GM21526 (cell line): ENCODE measurements at regions not wholly inside any gene's neighbourhood (a gene's known extent, or its start where the extent isn't known, plus 50 kb on each side); places are given as distances from the start of the nearest gene placed in this dataset.
A peak's percentile ranks its signal among the peaks of the same experiment; 100 is the strongest.

Experiments used
- ATAC-seq: cut with Tn5 transposase; IDR thresholded peaks from one replicate; pipeline ENCODE4 v1.9.1; 2021; ENCODE audit warnings: moderate library complexity; ENCODE audit not compliant: unreplicated experiment, low FRiP score

GRCh38 chr4:115973768-115974167 lies 860.3 kb upstream of the NDST4 start:
- ATAC-seq, result no peak

- no peak for ATAC-seq
Measured at GRCh38 chr4:115972967-115973366, 859.5 kb upstream of the NDST4 start.

DNA sequence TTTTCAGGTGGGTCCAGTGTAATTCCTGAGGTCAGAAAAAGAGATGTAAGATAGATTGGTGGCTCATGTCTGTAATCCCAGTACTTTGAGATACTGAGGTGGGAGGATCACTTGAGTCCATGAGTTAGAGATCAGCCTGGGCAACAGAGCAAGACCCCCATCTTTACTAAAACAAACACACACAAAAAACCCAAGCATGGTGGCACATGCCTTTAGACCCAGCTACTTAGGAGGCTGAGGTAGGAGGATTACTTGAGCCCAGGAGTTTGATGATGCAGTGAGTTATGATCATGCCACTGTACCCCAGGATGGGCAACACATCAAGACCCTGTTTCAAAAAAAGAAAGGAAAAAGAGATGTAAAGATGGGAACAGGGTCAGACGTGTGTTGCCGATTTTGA lies 857.4 kb upstream of the NDST4 start:
- no peak for ATAC-seq

- ATAC-seq, result no peak
Measured at GRCh38 chr4:115969756-115970155, 856.3 kb upstream of the NDST4 start.

DNA sequence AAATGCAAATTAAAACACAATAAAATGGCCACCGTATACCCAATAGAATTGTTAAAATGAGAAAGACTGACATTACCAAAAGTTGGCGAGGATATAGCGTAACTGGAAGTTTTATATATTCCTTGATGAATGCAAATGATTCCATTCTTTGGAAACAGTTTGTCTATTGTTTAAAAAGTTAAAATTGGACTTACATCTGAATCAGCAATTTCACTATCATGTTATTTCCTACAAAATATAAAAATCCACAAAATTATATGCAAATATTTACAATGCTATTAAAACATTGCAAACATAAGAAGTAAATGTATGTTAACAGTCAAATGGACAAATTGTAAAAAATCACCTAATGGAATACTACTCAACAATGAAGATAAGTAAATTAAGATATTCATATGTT lies 852.2 kb upstream of the NDST4 start:
- ATAC-seq, result no peak

DNA sequence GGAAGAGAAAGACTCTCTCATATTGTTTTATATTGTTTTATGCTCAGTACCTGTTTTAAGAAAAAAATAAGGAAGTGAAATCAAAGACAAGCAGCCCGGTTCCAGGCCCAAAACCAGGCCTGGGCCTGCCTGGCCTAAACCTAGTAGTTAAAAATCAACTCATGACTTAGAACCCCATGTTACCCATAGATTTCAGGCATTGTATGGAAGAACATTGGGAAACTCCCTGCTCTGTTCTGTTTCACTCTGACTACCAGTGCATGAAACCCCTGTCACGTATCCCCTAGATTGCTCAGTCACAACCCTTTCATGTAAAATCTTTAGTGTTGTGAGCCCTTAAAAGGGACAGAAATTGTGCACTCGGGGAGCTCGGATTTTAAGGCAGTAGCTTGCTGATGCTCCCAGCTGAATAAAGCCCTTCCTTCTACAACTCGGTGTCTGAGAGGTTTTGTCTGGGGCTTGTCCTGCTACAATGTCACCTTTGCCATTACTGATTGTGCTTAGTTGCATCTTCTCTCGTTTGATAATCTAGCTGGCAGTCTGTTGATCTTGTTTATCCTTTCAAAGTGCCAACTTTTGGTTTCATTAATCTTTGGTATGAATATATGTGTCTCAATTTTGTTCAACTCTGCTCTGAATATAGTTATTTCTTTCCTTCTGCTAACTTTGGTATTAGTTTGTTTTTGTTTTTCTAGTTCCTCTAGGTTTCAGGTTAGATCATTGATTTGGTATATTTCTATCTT lies 842.8 kb upstream of the NDST4 start:
- peak; percentile 46 for ATAC-seq

DNA sequence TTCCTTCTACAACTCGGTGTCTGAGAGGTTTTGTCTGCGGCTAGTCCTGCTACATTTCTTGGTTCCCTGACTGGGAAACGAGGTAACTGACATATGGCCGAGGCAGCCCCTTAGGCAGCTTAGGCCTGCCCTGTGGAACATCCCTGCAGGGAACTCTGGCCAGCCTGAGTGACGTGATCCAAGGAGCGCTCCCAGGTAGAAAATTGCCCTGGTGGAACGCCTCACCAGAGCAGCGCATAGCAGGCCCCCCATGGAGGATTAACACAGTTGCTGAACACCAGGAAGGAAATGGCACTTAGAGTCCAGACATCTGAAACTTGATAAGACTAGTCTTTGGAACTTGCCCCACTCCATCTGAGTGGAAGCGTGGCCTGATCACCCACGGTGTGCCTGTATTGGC lies 837.4 kb upstream of the NDST4 start:
- no peak for ATAC-seq

DNA sequence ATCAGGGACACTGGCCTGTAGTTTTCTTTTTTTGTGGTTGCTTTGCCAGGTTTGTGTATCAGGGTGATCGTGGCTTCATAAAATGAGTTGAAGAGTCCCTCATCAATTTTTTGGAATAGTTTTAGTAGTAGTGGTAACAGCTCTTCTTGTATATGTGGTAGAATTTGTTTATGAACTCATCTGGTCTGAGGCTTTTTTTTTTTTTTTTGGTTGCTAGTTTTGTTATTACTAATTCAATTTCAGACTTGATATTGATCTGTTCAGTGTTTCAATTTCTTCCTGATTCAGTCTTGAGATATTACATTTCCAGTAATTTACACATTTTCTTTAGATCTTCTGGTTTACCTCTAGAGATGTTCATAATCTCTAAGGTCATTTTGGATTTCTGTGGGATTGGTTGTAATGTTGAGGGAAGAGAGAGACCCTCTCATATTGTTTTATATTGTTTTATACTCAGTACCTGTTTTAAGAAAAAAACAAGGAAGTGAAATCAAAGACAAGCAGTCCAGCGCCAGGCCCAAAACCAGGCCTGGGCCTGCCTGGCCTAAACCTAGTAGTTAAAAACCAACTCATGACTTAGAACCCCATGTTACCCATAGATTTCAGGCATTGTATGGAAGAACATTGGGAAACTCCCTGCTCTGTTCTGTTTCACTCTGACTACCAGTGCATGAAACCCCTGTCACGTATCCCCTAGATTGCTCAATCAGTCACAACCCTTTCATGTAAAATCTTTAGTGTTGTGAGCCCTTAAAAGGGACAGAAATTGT lies 836.7 kb upstream of the NDST4 start:
- peak; percentile 79 for ATAC-seq

DNA sequence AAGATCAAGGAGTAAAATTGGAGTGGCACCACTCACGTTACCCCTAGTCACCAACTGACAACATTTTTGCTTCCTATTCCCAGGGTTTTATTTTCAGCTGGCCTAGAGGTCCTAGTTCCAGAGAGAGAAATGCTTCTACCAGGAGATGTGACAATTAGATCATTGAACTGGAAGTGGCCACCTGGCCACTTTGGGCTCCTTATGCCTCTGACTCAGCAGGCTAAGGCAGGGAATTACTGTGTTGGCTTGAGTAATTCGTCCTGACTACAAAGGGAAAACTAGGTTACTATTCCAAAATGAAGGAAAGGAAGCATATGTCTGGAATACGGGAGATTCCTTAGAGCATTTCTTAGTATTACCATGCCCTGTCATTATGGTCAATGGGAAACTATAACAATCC lies 831.6 kb upstream of the NDST4 start:
- no peak for ATAC-seq

DNA sequence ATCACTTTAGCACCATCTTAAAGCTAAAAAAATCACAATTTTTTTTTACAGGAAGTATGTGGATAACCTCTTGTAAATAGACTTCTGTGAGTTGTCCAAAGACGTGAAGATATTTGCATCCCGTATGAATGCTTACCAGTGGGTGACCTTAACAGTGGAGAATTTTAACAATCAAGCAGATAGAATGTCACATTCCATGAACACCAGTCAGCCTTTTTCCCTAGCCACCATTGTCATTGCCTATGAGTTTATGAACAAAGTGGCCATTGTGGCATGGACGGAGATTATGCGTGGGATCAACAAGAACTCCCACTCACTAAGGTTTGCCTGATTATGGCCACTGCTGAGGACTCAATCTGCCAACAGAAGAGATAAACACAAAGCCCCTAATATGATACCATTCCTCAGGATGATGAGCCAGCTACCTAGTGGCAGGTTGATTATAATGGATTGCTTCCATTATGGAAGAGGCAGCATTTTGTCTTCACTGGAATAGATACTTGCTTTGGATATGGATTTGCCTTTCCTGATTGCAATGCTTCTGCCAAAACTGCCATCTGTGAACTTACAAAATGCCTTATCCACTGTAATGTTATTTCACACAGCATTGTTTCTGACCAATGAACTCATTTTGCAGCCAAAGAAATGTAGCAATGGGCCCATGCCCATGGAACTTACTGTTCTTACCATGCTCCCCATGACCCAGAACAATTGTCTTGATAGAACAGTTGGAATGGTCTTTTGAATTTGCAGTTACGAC lies 830.9 kb upstream of the NDST4 start:
- ATAC-seq, result no peak

DNA sequence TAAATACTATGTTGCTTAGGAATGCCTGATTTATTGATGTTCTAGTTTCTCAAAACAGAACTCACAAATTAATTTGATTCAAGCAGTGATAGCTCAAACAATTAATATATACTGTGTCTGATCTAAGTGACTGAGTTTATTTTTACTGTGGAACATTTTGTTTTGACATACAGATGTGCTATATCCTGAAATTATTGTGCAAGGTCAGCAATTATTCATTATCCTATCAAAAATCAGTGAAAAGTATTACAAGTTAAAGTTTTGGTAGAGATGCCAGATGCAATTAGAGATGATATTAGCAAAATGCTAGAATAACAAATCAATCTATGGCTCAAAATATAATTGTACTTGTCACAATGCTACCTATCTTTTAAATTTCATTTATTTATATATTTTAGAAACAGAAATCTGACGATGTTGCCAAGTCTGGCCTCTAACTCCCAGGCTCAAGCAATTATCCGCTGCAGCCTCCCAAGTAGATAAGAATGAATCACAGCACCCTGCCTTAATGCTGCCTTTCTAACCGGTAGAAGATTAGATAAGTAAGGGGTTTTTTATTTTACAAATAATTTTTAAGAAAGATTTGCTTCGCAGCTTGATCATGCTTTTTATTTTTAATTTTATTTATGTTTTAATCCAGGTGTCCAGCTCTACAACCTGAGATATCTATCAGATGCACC lies 825.5 kb upstream of the NDST4 start:
- no peak for ATAC-seq

DNA sequence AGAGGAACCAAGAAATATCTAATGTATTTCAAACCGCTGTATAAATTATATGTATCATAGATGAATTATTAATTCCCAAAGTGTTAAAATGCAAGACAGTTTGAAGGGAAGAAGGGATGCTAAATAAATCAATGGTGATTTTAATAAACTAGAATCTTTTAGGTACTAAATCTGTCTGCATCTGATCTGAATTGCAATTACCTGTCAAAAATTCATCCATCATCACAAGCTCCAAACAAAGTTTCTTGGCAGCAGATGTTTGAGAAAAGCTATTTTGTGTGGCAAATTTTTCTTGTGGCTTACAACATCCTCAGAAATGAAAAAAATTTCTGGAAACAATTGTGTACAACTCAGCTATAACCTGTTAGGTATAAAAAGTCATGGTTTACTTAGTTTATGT lies 816.0 kb upstream of the NDST4 start:
- no peak for ATAC-seq

DNA sequence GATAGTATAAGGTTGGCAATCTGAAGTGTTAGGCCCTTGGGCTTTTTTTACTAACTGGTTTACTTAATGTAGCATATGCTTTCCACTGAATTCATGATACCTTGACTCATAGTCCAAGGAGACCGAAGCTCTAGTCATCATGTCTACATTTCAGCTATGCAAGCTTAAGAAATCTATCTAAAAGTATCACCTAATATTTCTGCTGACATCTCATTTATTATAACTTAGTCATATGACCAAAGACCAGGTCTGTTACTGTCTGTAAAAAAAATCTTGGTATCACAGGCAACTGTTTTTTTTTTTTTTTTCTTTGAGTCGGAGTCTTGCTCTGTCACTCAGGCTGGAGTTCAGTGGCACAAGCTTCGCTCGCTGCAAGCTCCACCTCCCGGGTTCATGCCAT lies 814.0 kb upstream of the NDST4 start:
- ATAC-seq, result no peak

DNA sequence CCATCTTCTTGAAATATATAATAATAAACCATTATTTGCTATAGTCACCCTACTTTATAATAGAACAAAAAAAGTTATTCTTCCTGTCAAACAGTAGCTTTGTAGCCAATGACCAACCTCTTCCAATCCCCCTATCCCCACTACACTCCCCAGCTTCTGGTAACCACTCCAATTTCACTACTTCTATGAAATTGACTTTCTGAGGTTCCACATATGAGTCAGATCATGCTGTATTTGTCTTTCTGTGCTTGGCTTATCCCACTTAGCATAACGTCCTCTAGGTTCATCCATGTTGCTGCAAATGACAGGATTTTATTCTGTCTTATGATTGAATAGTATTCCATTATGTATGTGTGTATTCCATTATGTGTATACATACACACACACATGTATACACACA lies 809.7 kb upstream of the NDST4 start:
- no peak for ATAC-seq

- ATAC-seq, result no peak
Measured at GRCh38 chr4:115920637-115921036, 807.2 kb upstream of the NDST4 start.

- ATAC-seq, result no peak
Measured at GRCh38 chr4:115918149-115918548, 804.7 kb upstream of the NDST4 start.

- ATAC-seq, result no peak
Measured at GRCh38 chr4:115906428-115906827, 793.0 kb upstream of the NDST4 start.

- no peak for ATAC-seq
Measured at GRCh38 chr4:115883847-115884246, 770.4 kb upstream of the NDST4 start.

- ATAC-seq, result no peak
Measured at GRCh38 chr4:115883231-115883630, 769.8 kb upstream of the NDST4 start.

DNA sequence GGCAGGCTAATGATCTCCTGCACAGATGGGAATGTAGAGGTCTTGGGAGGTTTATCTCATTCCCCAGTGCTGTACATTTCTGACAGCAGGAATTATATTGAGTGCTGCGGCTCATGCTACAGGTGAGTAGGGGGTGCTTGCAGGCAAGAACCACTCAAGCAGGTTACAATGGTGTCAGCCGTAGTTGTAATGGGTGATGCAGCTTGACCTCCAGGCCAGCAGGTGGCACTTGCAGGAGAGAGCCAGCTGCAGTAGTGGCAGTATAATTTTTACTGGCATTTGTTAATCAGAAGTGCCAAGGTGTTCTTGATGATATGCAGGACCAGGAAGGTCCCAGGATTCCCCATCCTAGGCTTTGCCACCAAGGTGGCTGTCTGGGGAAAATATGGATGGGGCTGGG lies 759.6 kb upstream of the NDST4 start:
- ATAC-seq, result no peak

- no peak for ATAC-seq
Measured at GRCh38 chr4:115871596-115871995, 758.2 kb upstream of the NDST4 start.
